WERI-Rb-1 (cell line): ENCODE measurements at regions not wholly inside any gene's neighbourhood (a gene's known extent, or its start where the extent isn't known, plus 50 kb on each side); places are given as distances from the start of the nearest gene placed in this dataset.

ENCODE experiments used
- DNase-seq: peaks from one replicate; pipeline ENCODE4 v3.0.0-alpha.2; 2020
- H3K27ac ChIP-seq: fragments of 250-450 bp; sonication (Bioruptor Pico); 2 replicates; pipeline ENCODE4 v1.5.1; 2020; ENCODE audit warnings: mild to moderate bottlenecking, moderate library complexity
- H3K27me3 ChIP-seq: fragments of 250-450 bp; sonication (Bioruptor Pico); 2 replicates; pipeline ENCODE4 v1.5.1; 2021; ENCODE audit warnings: mild to moderate bottlenecking, low read depth, moderate library complexity; ENCODE audit not compliant: insufficient read depth, severe bottlenecking
- H3K36me3 ChIP-seq: fragments of 250-450 bp; sonication (Bioruptor Pico); 2 replicates; pipeline ENCODE4 v1.5.1; 2020; ENCODE audit warnings: mild to moderate bottlenecking, moderate library complexity
- H3K4me3 ChIP-seq: 2 replicates; pipeline ENCODE4 v1.5.1; 2011; ENCODE audit warnings: low read depth, mild to moderate bottlenecking, control low read depth, low read length
- H3K9me3 ChIP-seq: fragments of 250-450 bp; sonication (Bioruptor Pico); 2 replicates; pipeline ENCODE4 v1.5.1; 2021; ENCODE audit warnings: mild to moderate bottlenecking, moderate library complexity; ENCODE audit not compliant: severe bottlenecking
- CTCF ChIP-seq: IDR thresholded peaks from 2 replicates; pipeline ENCODE4 v1.5.1; 2011; ENCODE audit warnings: low read depth, mild to moderate bottlenecking, control low read depth, inconsistent platforms, low read length

- Histone ChIP-seq H3K9me3 (peaks cover 11% of the 10 kb centered on the region), H3K36me3 (no peaks in the 10 kb centered on the region), H3K27me3 (no peaks in the 10 kb centered on the region), H3K27ac (no peak overlapping the region), H3K4me3 (no peak overlapping the region)
- DNase-seq, result no peak
- TF ChIP-seq CTCF, result no peak
These were observed 177.8 kb upstream of the SMIM23 start for GRCh38 chr5:171607863-171608262.

GRCh38 chr5:171609806-171610452 is 175.7 kb upstream of the SMIM23 start:
- H3K36me3 ChIP-seq, result no peaks in the 10 kb centered on the region
- no peak for TF ChIP-seq CTCF
- peaks cover 11% of the 10 kb centered on the region for H3K9me3 ChIP-seq
- H3K4me3 ChIP-seq, result no peak overlapping the region
- no peak overlapping the region for H3K27ac ChIP-seq
- H3K27me3 ChIP-seq, result no peaks in the 10 kb centered on the region
- no peak for DNase-seq

- no peaks in the 10 kb centered on the region for H3K27me3 ChIP-seq
- H3K4me3 ChIP-seq, result no peak overlapping the region
- peaks cover 9% of the 10 kb centered on the region for H3K9me3 ChIP-seq
- H3K27ac ChIP-seq, result no peak overlapping the region
- no peak for TF ChIP-seq CTCF
- DNase-seq, result no peak
- H3K36me3 ChIP-seq, result no peaks in the 10 kb centered on the region
These were observed 174.9 kb upstream of the SMIM23 start for GRCh38 chr5:171610686-171611085.

- no peak for DNase-seq
- no peak overlapping the region for H3K4me3 ChIP-seq
- peaks cover 2% of the 10 kb centered on the region for H3K9me3 ChIP-seq
- no peak overlapping the region for H3K27ac ChIP-seq
- TF ChIP-seq CTCF, result no peak
- no peaks in the 10 kb centered on the region for H3K27me3 ChIP-seq
- no peaks in the 10 kb centered on the region for H3K36me3 ChIP-seq
These were observed 172.9 kb upstream of the SMIM23 start for GRCh38 chr5:171612749-171613148.

- H3K27ac ChIP-seq, result no peak overlapping the region
- no peaks in the 10 kb centered on the region for H3K27me3 ChIP-seq
- no peak for TF ChIP-seq CTCF
- H3K4me3 ChIP-seq, result no peak overlapping the region
- H3K36me3 ChIP-seq, result no peaks in the 10 kb centered on the region
- H3K9me3 ChIP-seq, result no peaks in the 10 kb centered on the region
- no peak for DNase-seq
These were observed 171.1 kb upstream of the SMIM23 start for GRCh38 chr5:171614511-171614910.
